Fibroblast of lung (primary cell): ENCODE measurements at regions not wholly inside any gene's neighbourhood (a gene's known extent, or its start where the extent isn't known, plus 50 kb on each side); places are given as distances from the start of the nearest gene placed in this dataset.
"Not testable (repeated sequence)": the region's sequence is repeated elsewhere in the genome, so short reads cannot be mapped to it uniquely, and the experiment has no call there.

Source experiments
- DNase-seq, 2 donors: peaks; one replicate each; pipeline versions ENCODE4 v3.0.0 to v3.0.0-alpha.2; 2010; ENCODE audit warnings: low read depth in 2 of 2
- H2AFZ ChIP-seq: 2 replicates; pipeline ENCODE4 v1.5.1; 2012; ENCODE audit warnings: low read length, control low read depth, inconsistent platforms
- H3K27ac ChIP-seq: 2 replicates; pipeline ENCODE4 v1.5.1; 2011; ENCODE audit warnings: low read length, control low read depth; ENCODE audit not compliant: insufficient read depth
- H3K27me3 ChIP-seq: 2 replicates; pipeline ENCODE4 v1.5.1; 2011; ENCODE audit warnings: mild to moderate bottlenecking, low read length; ENCODE audit not compliant: control insufficient read depth, insufficient read depth
- H3K36me3 ChIP-seq: 2 replicates; pipeline ENCODE4 v1.5.1; 2011; ENCODE audit warnings: low read length; ENCODE audit not compliant: control insufficient read depth, insufficient read depth
- H3K4me1 ChIP-seq: 2 replicates; pipeline ENCODE4 v1.5.1; 2011; ENCODE audit warnings: low read length; ENCODE audit not compliant: control insufficient read depth, insufficient read depth; ENCODE audit errors: extremely low read depth
- H3K4me2 ChIP-seq: 2 replicates; pipeline ENCODE4 v1.5.1; 2011; ENCODE audit warnings: low read length, control low read depth; ENCODE audit not compliant: insufficient read depth; ENCODE audit errors: extremely low read depth
- H3K4me3 ChIP-seq, 4 experiments: fragments of 200-600 bp in 1 of 4; sonication (generic) in 1 of 4; replicated peaks in 1 of 4; 2 replicates each; pipeline ENCODE4 v1.5.1; 2011 to 2016; ENCODE audit warnings: low read length in 4 of 4, low read depth in 3 of 4, mild to moderate bottlenecking in 3 of 4, control low read depth in 2 of 4, inconsistent platforms in 1 of 4, mixed read lengths in 1 of 4; ENCODE audit not compliant: insufficient read depth in 1 of 4; ENCODE audit errors: control extremely low read depth in 1 of 4
- H3K79me2 ChIP-seq: 2 replicates; pipeline ENCODE4 v1.5.1; 2012; ENCODE audit warnings: mild to moderate bottlenecking, low read length, inconsistent platforms; ENCODE audit not compliant: control insufficient read depth, insufficient read depth
- H3K9ac ChIP-seq: 2 replicates; pipeline ENCODE4 v1.5.1; 2011; ENCODE audit warnings: mild to moderate bottlenecking, low read length, control low read depth; ENCODE audit not compliant: insufficient read depth
- H3K9me3 ChIP-seq: 2 replicates; pipeline ENCODE4 v1.5.1; 2012; ENCODE audit warnings: low read depth, low read length; ENCODE audit not compliant: control insufficient read depth, insufficient read depth
- H4K20me1 ChIP-seq: 2 replicates; pipeline ENCODE4 v1.5.1; 2011; ENCODE audit warnings: low read length; ENCODE audit not compliant: control insufficient read depth, insufficient read depth; ENCODE audit errors: extremely low read depth
- CTCF ChIP-seq, 2 donors: IDR thresholded peaks in 1 of 2; conservative IDR thresholded peaks in 1 of 2; 1 replicate in 1 of 2; 2 replicates in 1 of 2; pipeline ENCODE4 v1.5.1; 2011 to 2012; ENCODE audit warnings: low read length in 2 of 2, control low read depth in 1 of 2, inconsistent platforms in 1 of 2, low read depth in 1 of 2, mild to moderate bottlenecking in 1 of 2
- EZH2 ChIP-seq: IDR thresholded peaks from 2 replicates; pipeline ENCODE4 v1.5.1; 2012; ENCODE audit warnings: low read length, control low read depth, mild to moderate bottlenecking; ENCODE audit errors: missing control alignments

- Histone ChIP-seq H3K9ac (no peak overlapping the region), H3K9me3 (no peaks in the 10 kb centered on the region), H4K20me1 (no peaks in the 10 kb centered on the region), H2AFZ (no peak overlapping the region), H3K27me3 (no peaks in the 10 kb centered on the region), H3K36me3 (no peaks in the 10 kb centered on the region), H3K27ac (no peak overlapping the region), H3K4me2 (no peak overlapping the region), H3K79me2 (no peaks in the 10 kb centered on the region), H3K4me1 (no peaks in the 10 kb centered on the region), H3K4me3 (no peak overlapping the region)
- TF ChIP-seq CTCF (conservative IDR thresholded peaks at IDR 0.05 in 1 of 2, IDR thresholded peaks at IDR 0.05 in 1 of 2; ENCODE audit: low read depth in 1 of 2, low read length in 2 of 2): no peak
- no peak for TF ChIP-seq EZH2
- no peak for DNase-seq
Observed at GRCh38 chr6:147693181-147693580, 184.7 kb downstream of the SAMD5 start.

DNA sequence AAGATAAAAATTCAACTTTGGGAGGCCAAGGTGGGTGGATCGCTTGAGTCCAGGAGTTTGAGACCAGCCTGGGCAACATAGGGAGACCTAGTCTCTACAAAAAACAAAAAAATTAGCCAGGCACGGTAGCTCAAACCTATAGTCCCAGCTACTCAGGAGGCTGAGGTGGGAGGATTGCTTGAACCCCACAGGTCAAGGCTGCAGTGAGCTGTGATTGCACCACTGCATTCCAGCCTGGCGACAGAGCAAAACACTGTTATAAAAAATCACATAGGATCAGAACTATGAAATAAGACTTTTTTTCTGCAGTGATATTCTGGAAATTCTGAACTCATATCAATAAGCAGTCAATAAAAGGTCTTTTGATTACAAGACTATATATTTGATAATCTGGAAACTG, 186.1 kb downstream of the SAMD5 start:
- H3K4me3 ChIP-seq, H3K9me3 ChIP-seq, H3K9ac ChIP-seq, H3K27ac ChIP-seq, H4K20me1 ChIP-seq, H3K36me3 ChIP-seq, H3K27me3 ChIP-seq, H2AFZ ChIP-seq, H3K4me1 ChIP-seq, H3K79me2 ChIP-seq, H3K4me2 ChIP-seq: not testable (repeated sequence)
- DNase-seq: peak in 1 of 2 donors; percentile 10

- H3K9ac ChIP-seq: no peak overlapping the region
- H3K79me2 ChIP-seq: no peaks in the 10 kb centered on the region
- H3K9me3 ChIP-seq: no peaks in the 10 kb centered on the region
- H3K36me3 ChIP-seq: no peaks in the 10 kb centered on the region
- no peak for TF ChIP-seq CTCF (conservative IDR thresholded peaks at IDR 0.05 in 1 of 2, IDR thresholded peaks at IDR 0.05 in 1 of 2; ENCODE audit: low read depth in 1 of 2, low read length in 2 of 2)
- no peak for TF ChIP-seq EZH2
- H3K4me2 ChIP-seq: no peak overlapping the region
- no peak overlapping the region for H3K27ac ChIP-seq
- peaks cover 3% of the 10 kb centered on the region for H3K4me1 ChIP-seq
- no peak overlapping the region for H2AFZ ChIP-seq
- H4K20me1 ChIP-seq: no peaks in the 10 kb centered on the region
- no peak overlapping the region for H3K4me3 ChIP-seq
- no peaks in the 10 kb centered on the region for H3K27me3 ChIP-seq
- DNase-seq: no peak
Observed at GRCh38 chr6:147695819-147696218, 187.3 kb downstream of the SAMD5 start.

GRCh38 chr6:147699140-147699539, 190.7 kb downstream of the SAMD5 start:
- no peak overlapping the region for H3K27ac ChIP-seq
- no peak overlapping the region for H2AFZ ChIP-seq
- H3K9ac ChIP-seq: no peak overlapping the region
- no peak overlapping the region for H3K4me3 ChIP-seq
- no peak overlapping the region for H3K4me2 ChIP-seq
- H3K79me2 ChIP-seq: no peaks in the 10 kb centered on the region
- no peaks in the 10 kb centered on the region for H3K27me3 ChIP-seq
- H3K36me3 ChIP-seq: no peaks in the 10 kb centered on the region
- no peaks in the 10 kb centered on the region for H3K9me3 ChIP-seq
- TF ChIP-seq EZH2 (no peak), CTCF (conservative IDR thresholded peaks at IDR 0.05 in 1 of 2, IDR thresholded peaks at IDR 0.05 in 1 of 2; ENCODE audit: low read depth in 1 of 2, low read length in 2 of 2) (no peak)
- no peaks in the 10 kb centered on the region for H4K20me1 ChIP-seq
- DNase-seq: no peak
- peaks cover 3% of the 10 kb centered on the region for H3K4me1 ChIP-seq
